ENCODE measurements at regions not wholly inside any gene's neighbourhood (a gene's known extent, or its start where the extent isn't known, plus 50 kb on each side); places are given as distances from the start of the nearest gene placed in this dataset.

DNA sequence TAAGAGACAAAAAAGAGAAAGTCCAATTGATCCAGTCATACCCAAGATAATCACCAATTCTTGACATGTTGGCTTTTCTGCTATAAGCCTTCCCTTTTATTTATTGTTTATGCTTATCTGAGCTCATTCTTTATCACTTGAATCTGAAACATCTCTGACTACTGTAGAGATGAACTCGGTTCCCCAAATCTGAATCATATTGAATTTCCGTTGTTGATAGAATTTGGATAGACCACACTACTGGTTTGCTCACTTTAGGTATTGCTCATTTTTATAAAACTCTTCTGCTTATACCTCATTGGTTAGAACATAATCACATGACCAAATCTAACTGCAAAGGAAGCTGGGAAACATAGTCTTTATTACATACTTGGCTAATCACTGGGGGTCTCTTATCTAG, 236.9 kb downstream of the TRIB2 start:
- Histone ChIP-seq H3K4me1 (no peaks in the 10 kb centered on the region), H3K4me3 (no peak overlapping the region), H3K27ac (no peak overlapping the region), H3K36me3 (no peaks in the 10 kb centered on the region), H3K27me3 (peaks cover 0 to 3% (median 0%) of the 10 kb centered on the region in 3 donors), H3K9me3 (no peaks in the 10 kb centered on the region)
- ATAC-seq (no peak), DNase-seq (no peak)
- intact Hi-C loops (cut with DNase I; ENCODE audit: low total_unique reads), result no loop called here
- in situ Hi-C loops (cut with MboI; ENCODE audit: low sequenced_read_pairs in 4 of 4), result no loop called here
- TF ChIP-seq, protein P1, sequence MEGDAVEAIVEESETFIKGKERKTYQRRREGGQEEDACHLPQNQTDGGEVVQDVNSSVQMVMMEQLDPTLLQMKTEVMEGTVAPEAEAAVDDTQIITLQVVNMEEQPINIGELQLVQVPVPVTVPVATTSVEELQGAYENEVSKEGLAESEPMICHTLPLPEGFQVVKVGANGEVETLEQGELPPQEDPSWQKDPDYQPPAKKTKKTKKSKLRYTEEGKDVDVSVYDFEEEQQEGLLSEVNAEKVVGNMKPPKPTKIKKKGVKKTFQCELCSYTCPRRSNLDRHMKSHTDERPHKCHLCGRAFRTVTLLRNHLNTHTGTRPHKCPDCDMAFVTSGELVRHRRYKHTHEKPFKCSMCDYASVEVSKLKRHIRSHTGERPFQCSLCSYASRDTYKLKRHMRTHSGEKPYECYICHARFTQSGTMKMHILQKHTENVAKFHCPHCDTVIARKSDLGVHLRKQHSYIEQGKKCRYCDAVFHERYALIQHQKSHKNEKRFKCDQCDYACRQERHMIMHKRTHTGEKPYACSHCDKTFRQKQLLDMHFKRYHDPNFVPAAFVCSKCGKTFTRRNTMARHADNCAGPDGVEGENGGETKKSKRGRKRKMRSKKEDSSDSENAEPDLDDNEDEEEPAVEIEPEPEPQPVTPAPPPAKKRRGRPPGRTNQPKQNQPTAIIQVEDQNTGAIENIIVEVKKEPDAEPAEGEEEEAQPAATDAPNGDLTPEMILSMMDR (IDR thresholded peaks at IDR 0.05 in 4 of 5, conservative IDR thresholded peaks at IDR 0.05 in 1 of 5), result no peak
- TF ChIP-seq POLR2A (IDR thresholded peaks at IDR 0.05), result no peak

GRCh38 chr2:12955864-12956263, 239.1 kb downstream of the TRIB2 start:
- H3K4me3 ChIP-seq, result no peak overlapping the region
- peaks cover 0 to 3% (median 0%) of the 10 kb centered on the region in 3 donors for H3K27me3 ChIP-seq
- H3K36me3 ChIP-seq, result no peaks in the 10 kb centered on the region
- DNase-seq, result no peak
- H3K4me1 ChIP-seq, result no peaks in the 10 kb centered on the region
- no peaks in the 10 kb centered on the region for H3K9me3 ChIP-seq
- TF ChIP-seq POLR2A (IDR thresholded peaks at IDR 0.05), result no peak
- TF ChIP-seq, protein P1 (IDR thresholded peaks at IDR 0.05 in 4 of 5, conservative IDR thresholded peaks at IDR 0.05 in 1 of 5), result no peak
- intact Hi-C loops (cut with DNase I; ENCODE audit: low total_unique reads), result no loop called here
- in situ Hi-C loops (cut with MboI; ENCODE audit: low sequenced_read_pairs in 4 of 4), result no loop called here
- ATAC-seq, result no peak
- no peak overlapping the region for H3K27ac ChIP-seq

- DNase-seq (no peak), ATAC-seq (no peak)
- no peaks in the 10 kb centered on the region for H3K9me3 ChIP-seq
- in situ Hi-C loops (cut with MboI; ENCODE audit: low sequenced_read_pairs in 4 of 4), result no loop called here
- no peak overlapping the region for H3K27ac ChIP-seq
- TF ChIP-seq, protein P1 (IDR thresholded peaks at IDR 0.05 in 4 of 5, conservative IDR thresholded peaks at IDR 0.05 in 1 of 5), result no peak
- no peak for TF ChIP-seq POLR2A (IDR thresholded peaks at IDR 0.05)
- H3K36me3 ChIP-seq, result no peaks in the 10 kb centered on the region
- H3K4me3 ChIP-seq, result no peak overlapping the region
- no peaks in the 10 kb centered on the region for H3K4me1 ChIP-seq
- intact Hi-C loops (cut with DNase I; ENCODE audit: low total_unique reads), result no loop called here
- H3K27me3 ChIP-seq, result peaks cover 0 to 3% (median 0%) of the 10 kb centered on the region in 3 donors
Measured at GRCh38 chr2:12957251-12957650, 240.5 kb downstream of the TRIB2 start.

DNA sequence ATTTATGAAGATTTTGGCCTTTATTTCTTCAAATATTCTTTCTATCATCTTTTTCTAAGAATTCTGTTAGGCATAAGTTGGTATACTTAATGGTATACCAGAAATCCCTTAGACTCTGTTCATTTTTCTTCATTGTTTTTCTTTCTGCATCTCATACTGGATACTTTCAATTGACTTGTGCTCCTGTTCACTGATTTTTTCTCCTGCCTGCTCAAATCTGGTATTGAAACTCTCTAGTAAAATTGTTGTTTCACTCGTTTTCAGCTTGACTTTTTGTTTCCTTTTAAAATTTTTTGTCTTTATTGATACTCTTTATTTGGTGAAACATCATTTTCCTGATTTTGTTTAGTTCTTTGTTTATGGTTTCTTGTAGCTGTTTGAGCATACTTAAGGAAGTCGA, 243.2 kb downstream of the TRIB2 start:
- intact Hi-C loops (cut with DNase I; ENCODE audit: low total_unique reads), result no loop called here
- H3K4me1 ChIP-seq, result no peaks in the 10 kb centered on the region
- ATAC-seq, result no peak

More for the DNA sequence above, 243.2 kb downstream of the TRIB2 start:
- Histone ChIP-seq H3K4me3 (no peak overlapping the region), H3K27ac (no peak overlapping the region), H3K9me3 (no peaks in the 10 kb centered on the region), H3K27me3 (no peaks in the 10 kb centered on the region), H3K36me3 (no peaks in the 10 kb centered on the region)
- in situ Hi-C loops (cut with MboI; ENCODE audit: low sequenced_read_pairs in 4 of 4), result no loop called here
- TF ChIP-seq, protein P1 (IDR thresholded peaks at IDR 0.05 in 4 of 5, conservative IDR thresholded peaks at IDR 0.05 in 1 of 5), result no peak
- no peak for TF ChIP-seq POLR2A (IDR thresholded peaks at IDR 0.05)
- no peak for DNase-seq

All from gastrocnemius medialis (tissue), 4 donors.